Gastroesophageal sphincter (tissue), 3 donors: ENCODE measurements at regions not wholly inside any gene's neighbourhood (a gene's known extent, or its start where the extent isn't known, plus 50 kb on each side); places are given as distances from the start of the nearest gene placed in this dataset.

ENCODE experiments used
- EP300 ChIP-seq: sonication (generic); formaldehyde crosslinking; IDR thresholded peaks from one replicate; pipeline ENCODE4 v1.6.1; 2017; ENCODE audit warnings: antibody characterized with exemption, mild to moderate bottlenecking
- POLR2A ChIP-seq, 2 donors: fragments of 450-650 bp; IDR thresholded peaks; one replicate each; pipeline ENCODE4 v1.6.1; 2017; ENCODE audit warnings: antibody characterized with exemption in 2 of 2, mild to moderate bottlenecking in 2 of 2, moderate library complexity in 1 of 2
- TF ChIP-seq, protein P1 (sequence below), 4 experiments: fragments of 200-600 bp in 2 of 4; fragments of 450-650 bp in 2 of 4; sonication (generic) in 1 of 4; IDR thresholded peaks; one replicate each; pipeline ENCODE4 v1.5.1; 2017 to 2019; ENCODE audit warnings: antibody characterized with exemption in 4 of 4, mild to moderate bottlenecking in 2 of 4, moderate library complexity in 2 of 4

DNA sequence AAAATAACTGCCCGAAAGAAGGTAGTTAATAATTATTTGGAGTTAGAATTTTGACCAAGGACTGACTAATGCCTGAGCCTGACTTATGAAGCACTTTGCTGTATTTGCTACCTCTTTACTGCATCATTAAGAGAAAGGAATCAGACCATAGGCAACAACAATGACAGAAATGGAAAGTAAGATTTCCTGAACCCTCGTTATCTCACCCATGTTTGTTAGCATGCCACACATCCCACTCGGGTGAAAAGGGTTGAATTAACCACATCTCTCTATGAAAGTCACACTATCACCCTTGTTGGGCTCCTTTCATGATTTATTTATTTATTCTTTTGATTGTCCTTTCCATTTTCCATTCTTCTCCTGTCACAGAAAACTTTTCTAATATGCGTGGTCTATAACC lies 59.6 kb downstream of the OLIG3 start:
- TF ChIP-seq, protein P1, sequence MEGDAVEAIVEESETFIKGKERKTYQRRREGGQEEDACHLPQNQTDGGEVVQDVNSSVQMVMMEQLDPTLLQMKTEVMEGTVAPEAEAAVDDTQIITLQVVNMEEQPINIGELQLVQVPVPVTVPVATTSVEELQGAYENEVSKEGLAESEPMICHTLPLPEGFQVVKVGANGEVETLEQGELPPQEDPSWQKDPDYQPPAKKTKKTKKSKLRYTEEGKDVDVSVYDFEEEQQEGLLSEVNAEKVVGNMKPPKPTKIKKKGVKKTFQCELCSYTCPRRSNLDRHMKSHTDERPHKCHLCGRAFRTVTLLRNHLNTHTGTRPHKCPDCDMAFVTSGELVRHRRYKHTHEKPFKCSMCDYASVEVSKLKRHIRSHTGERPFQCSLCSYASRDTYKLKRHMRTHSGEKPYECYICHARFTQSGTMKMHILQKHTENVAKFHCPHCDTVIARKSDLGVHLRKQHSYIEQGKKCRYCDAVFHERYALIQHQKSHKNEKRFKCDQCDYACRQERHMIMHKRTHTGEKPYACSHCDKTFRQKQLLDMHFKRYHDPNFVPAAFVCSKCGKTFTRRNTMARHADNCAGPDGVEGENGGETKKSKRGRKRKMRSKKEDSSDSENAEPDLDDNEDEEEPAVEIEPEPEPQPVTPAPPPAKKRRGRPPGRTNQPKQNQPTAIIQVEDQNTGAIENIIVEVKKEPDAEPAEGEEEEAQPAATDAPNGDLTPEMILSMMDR (IDR thresholded peaks at IDR 0.05), result no peak
- TF ChIP-seq POLR2A (IDR thresholded peaks at IDR 0.05) (no peak), EP300 (no peak)
